ENCODE measurements at regions not wholly inside any gene's neighbourhood (a gene's known extent, or its start where the extent isn't known, plus 50 kb on each side); places are given as distances from the start of the nearest gene placed in this dataset.
"Not testable (repeated sequence)": the region's sequence is repeated elsewhere in the genome, so short reads cannot be mapped to it uniquely, and the experiment has no call there.

- no peak for DNase-seq
Observed at GRCh38 chrY:19644889-19645638, 99.5 kb downstream of the KDM5D start.

DNA sequence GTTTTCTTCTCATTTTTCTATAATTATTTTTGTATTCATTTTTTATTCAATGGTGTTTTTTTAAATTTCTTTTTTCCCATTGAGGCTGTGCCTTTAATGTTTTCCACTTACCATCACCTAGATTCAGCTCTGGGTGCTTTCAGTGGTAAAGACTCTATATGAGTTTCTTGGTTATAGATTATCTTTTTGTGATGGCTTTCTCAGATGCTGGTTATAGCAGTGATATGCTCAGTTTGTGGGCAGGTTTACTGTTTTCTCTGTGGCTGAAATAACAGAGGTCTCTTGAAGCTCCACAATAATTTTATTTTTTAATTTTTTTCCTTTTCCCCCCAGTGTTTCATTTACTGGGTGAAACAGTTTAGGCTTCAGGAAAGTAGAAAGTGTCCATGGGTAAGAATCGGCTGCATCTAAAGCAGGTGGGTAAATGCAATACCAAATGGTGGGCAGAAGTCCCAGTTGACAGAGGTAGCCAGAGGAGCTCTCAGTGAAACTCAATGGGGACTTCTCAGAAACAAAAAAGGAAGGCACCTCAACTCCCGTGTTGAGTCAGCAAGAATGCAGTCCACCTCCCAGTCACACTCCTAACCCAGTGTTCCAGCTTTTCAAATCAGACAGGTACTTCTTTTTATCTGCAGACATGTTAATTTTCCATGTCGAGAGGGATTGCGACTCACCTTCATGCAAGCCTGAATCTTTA is 106.7 kb downstream of the KDM5D start:
- no peak for DNase-seq

- no peak for DNase-seq
Observed at GRCh38 chrY:19628926-19629325, 115.6 kb downstream of the KDM5D start.

DNA sequence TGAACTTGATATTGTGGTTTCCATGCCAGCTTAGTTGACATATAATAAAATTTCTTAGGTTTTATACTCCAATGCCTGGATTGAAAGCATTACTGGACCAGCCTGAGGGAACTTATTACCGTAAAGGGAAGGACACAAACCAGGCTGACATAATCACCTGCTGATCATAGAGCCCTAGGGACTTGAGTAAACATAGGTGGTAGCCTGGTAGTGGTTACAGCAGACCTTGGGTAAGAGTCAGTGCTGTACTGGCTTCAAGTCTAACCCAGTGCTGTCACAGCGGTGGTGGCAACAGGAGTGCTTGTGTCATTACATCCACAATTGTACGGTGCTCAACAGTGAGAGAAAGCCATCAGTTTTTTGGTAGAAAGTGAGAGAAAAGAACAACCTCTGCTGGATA is 122.1 kb downstream of the KDM5D start:
- DNase-seq: no peak

- DNase-seq: no peak
Observed at GRCh38 chrY:19621756-19622155, 122.8 kb downstream of the KDM5D start.

DNA sequence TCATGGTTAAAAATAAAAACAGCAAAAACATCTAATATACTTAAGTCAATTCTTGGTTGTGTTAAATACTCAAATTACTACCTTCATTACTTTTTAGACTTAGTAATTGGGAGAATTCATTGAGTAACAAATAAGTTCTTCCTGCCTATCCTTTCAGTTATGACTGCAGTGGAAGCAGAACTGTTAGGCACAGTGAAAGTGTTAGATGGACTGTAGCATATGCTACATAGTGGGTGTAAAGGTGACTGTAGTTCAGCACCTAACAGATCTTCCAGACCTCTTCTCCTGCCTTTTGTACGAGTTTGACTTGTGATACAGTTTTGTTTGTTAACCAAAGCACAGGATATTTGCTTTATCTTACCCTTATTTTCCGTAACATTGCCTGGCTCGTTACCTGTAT is 143.4 kb downstream of the KDM5D start:
- DNase-seq: no peak

GRCh38 chrY:19600711-19601110 is 143.8 kb downstream of the KDM5D start:
- no peak for DNase-seq

DNA sequence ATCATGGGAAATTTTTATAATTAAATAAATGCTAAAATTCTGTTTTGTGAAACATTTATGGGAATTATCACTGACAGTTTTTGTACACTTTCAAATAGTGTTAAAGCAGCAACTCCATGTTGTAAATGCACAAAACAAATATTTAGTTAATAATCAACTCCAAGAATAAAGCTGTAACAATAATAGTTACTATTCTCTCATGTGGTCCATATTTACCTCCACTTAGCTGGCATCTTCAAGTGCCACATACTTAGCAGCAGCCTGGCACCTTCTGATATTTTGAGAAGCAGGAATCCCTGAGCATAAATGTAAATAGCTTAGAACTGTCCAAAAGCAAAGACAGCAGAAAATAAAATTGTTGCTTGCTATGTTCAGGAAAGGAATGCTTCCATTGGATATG is 154.3 kb downstream of the KDM5D start:
- DNase-seq: no peak

GRCh38 chrY:19589664-19590063 is 154.9 kb downstream of the KDM5D start:
- DNase-seq: no peak

- DNase-seq: no peak
Observed at GRCh38 chrY:19587311-19587710, 157.2 kb downstream of the KDM5D start.

DNA sequence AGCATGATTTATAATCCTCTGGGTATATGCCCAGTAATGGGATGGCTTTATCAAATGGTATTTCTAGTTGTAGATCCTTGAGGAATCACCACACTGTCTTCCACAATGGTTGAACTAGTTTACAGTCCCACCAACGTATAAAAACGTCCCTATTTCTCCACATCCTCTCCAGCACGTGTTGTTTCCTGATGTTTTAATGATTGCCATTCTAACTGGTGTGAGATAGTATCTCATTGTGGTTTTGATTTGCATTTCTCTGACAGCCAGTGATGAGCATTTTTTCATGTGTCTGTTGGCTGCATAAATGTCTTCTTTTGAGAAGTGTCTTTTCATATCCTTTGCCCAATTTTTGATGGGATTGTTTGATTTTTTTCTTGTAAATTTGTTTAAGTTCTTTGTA is 163.5 kb downstream of the KDM5D start:
- DNase-seq: not testable (repeated sequence)

- DNase-seq: no peak
Observed at GRCh38 chrY:19578281-19578874, 166.1 kb downstream of the KDM5D start.

GRCh38 chrY:19577250-19577649 is 167.3 kb downstream of the KDM5D start:
- DNase-seq: no peak

DNA sequence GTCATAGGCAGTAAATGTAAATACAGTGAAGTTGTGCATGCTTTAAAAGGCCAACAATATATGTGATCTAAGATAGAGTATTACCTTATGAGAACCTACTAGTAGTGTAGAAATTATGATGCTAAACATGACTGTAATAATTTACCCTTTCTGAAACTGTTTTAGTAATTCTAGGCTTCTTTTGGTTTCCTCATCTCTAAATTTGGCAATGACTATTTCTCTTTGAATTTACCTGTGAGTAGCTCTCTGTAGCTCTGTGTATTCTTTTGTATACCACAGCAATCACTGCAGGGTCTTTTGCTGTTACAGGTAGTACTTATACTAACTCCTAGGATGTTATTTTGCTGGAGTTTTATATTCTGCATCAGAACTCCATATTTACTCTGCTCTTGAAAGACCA is 169.6 kb downstream of the KDM5D start:
- DNase-seq: no peak

GRCh38 chrY:19573646-19574045 is 170.9 kb downstream of the KDM5D start:
- DNase-seq: no peak

DNA sequence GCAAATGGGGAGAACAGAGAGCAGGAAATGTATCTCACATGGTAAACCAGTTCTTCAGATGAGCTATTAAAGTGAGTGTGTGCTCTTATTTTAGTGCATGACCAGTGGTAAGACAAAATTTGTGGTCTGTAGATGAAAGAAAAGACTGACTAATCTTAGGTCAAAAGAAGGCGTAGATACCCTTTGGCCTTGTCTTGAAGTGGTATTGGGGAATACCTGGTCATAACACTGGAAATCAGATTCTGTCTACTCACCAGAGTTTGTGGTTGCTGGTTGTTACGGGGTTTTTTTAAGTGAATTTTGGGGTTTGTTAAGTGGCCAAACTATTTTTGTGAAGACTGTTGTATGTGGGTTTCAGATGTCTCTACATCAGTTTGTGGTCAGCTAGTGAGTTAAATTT is 173.5 kb downstream of the KDM5D start:
- DNase-seq: no peak

GRCh38 chrY:19567943-19568342 is 176.6 kb downstream of the KDM5D start:
- no peak for DNase-seq

DNA sequence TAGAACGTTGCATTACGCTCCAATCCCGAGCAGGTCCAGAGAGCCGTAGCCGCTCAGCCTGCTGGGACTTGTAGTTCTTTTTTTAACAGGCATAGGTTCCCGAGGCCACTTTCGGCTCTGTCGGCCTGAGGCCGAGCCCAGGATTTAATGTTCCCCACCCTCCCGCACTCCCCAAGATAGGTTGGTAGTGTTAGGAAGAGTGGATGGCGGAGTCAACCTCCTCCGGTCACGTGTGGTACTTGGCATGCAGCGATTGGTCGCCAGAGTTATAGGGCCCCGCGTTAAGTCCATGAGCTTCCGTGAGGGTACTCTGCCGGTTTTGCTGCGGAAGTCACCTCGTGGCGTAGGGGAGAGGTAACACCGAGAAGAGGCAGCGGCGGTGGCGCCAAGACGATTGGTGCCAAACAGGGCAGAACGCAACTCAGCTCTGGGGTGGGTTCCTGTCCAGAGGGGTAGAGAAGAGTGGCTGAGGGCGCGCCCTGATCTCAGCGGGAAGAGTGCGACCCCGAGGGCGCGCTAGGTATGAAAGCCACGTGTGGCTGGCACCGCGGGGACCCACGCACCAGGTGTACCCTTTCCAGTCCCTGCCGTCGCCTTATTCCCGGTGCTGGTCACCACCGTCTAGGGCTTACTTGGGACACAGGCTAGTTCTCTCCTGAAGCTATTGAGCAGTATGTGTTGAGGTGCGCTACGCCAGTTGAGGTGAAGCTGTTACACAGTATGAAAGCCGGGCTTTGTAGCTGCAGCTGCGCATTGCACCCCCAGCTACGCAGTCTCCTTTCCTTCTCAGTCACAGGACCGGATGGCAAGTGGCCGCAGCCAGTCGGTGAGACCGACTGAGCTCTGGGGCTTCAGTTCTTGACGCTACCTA is 177.2 kb downstream of the KDM5D start:
- peak; percentile 85 for DNase-seq

GRCh38 chrY:19559161-19559560 is 185.4 kb downstream of the KDM5D start:
- DNase-seq: no peak

- DNase-seq: no peak
Observed at GRCh38 chrY:19549671-19550466, 194.7 kb downstream of the KDM5D start.

- DNase-seq: no peak
Observed at GRCh38 chrY:19541475-19542306, 202.8 kb downstream of the KDM5D start.

Measured in COR-L47 (cell line).